A549 (cell line): ENCODE measurements at regions not wholly inside any gene's neighbourhood (a gene's known extent, or its start where the extent isn't known, plus 50 kb on each side); places are given as distances from the start of the nearest gene placed in this dataset.

ENCODE experiments used
- ATAC-seq, 2 experiments: fragments of 200-7000 bp in 1 of 2; fragments of >200 bp in 1 of 2; cut with Nextera tagmentation in 1 of 2; cut with Tn5 transposase in 1 of 2; 3 replicates each; pipeline versions ENCODE4 v1.8.0 to v1.9.1; 2018 to 2020; ENCODE audit warnings: mild to moderate bottlenecking in 1 of 2, moderate library complexity in 1 of 2
- CTCF ChIA-PET: fragments of 300-600 bp; sonication (Branson Sonifier 250); formaldehyde crosslinking; extraction: SDS; loops from one replicate; lab custom pipeline; 2021; ENCODE audit warnings: antibody characterized with exemption, inconsistent platforms; lab: Yijun Ruan, JAX
- POLR2A ChIA-PET: fragments of 350-600 bp; formaldehyde crosslinking; extraction: SDS; loops from one replicate; lab custom pipeline; 2021; ENCODE audit warnings: antibody characterized with exemption, inconsistent platforms; lab: Yijun Ruan, JAX
- DNase-seq, 2 experiments: peaks; one replicate each; pipeline versions ENCODE4 v3.0.0 to v3.0.0-alpha.2; 2011 to 2016; ENCODE audit warnings: low read depth in 1 of 2, low spot score in 1 of 2
- FAIRE-seq: peaks from 2 replicates; lab custom pipeline; 2011; peaks lifted over from hg19 to GRCh38; lab: Jason Lieb, UNC
- H3K27ac ChIP-seq, 2 experiments: fragments of >200 bp; sonication (Bioruptor Twin); formaldehyde crosslinking; 3 replicates each; pipeline ENCODE4 v1.5.1; 2016 to 2017
- H3K4me1 ChIP-seq: fragments of >200 bp; sonication (Bioruptor Twin); formaldehyde crosslinking; 3 replicates; pipeline ENCODE4 v1.6.1; 2016
- H3K4me2 ChIP-seq: fragments of >200 bp; sonication (Bioruptor Twin); formaldehyde crosslinking; 3 replicates; pipeline ENCODE4 v1.6.1; 2016
- H3K4me3 ChIP-seq: fragments of >200 bp; sonication (Bioruptor Twin); formaldehyde crosslinking; 3 replicates; pipeline ENCODE4 v1.5.1; 2016
- H3K9me3 ChIP-seq: fragments of >200 bp; sonication (Bioruptor Twin); formaldehyde crosslinking; 3 replicates; pipeline ENCODE4 v1.6.1; 2016
- BHLHE40 ChIP-seq: IDR thresholded peaks from 2 replicates; pipeline ENCODE4 v1.6.1; 2012; ENCODE audit warnings: low read depth, low read length, inconsistent platforms
- CBX2 ChIP-seq: fragments of 200-600 bp; sonication (generic); IDR thresholded peaks from 2 replicates; pipeline ENCODE4 v1.6.1; 2016; ENCODE audit warnings: low read depth, mild to moderate bottlenecking, borderline replicate concordance
- CBX8 ChIP-seq: fragments of 200-600 bp; sonication (generic); IDR thresholded peaks from 2 replicates; pipeline ENCODE4 v1.6.1; 2016
- CHD2 ChIP-seq: fragments of 150-350 bp; IDR thresholded peaks from 2 replicates; pipeline ENCODE4 v1.6.1; 2014; ENCODE audit warnings: low read length; ENCODE audit not compliant: partially characterized antibody
- CHD4 ChIP-seq: fragments of 200-600 bp; sonication (generic); IDR thresholded peaks from 2 replicates; pipeline ENCODE4 v1.6.1; 2016; ENCODE audit warnings: antibody characterized with exemption, mild to moderate bottlenecking, borderline replicate concordance
- CTCF ChIP-seq: fragments of >200 bp; sonication (Bioruptor Twin); formaldehyde crosslinking; IDR thresholded peaks from 3 replicates; pipeline ENCODE4 v1.5.1; 2016
- EP300 ChIP-seq, 2 experiments: fragments of >200 bp; sonication (Bioruptor Twin); formaldehyde crosslinking; IDR thresholded peaks; 2 replicates in 1 of 2; 3 replicates in 1 of 2; pipeline ENCODE4 v1.6.1; 2016 to 2017
- ESRRA ChIP-seq: fragments of 150-350 bp; IDR thresholded peaks from 2 replicates; pipeline ENCODE4 v1.6.1; 2014; ENCODE audit warnings: mild to moderate bottlenecking, low read length, borderline replicate concordance
- FOSL2 ChIP-seq, 2 experiments: fragments of 450-650 bp in 1 of 2; fragments of >200 bp in 1 of 2; sonication (Bioruptor Twin) in 1 of 2; formaldehyde crosslinking; IDR thresholded peaks; 2 replicates each; pipeline versions ENCODE4 v1.5.0 to v1.6.1; 2016 to 2020; ENCODE audit warnings: mild to moderate bottlenecking in 1 of 2, moderate library complexity in 1 of 2
- GATA3 ChIP-seq: IDR thresholded peaks from 2 replicates; pipeline ENCODE4 v1.6.1; 2012; ENCODE audit warnings: borderline replicate concordance
- HDAC2 ChIP-seq: fragments of 200-600 bp; sonication (generic); IDR thresholded peaks from 2 replicates; pipeline ENCODE4 v1.6.1; 2016
- HES2 ChIP-seq: fragments of >200 bp; sonication (Bioruptor Twin); formaldehyde crosslinking; IDR thresholded peaks from 2 replicates; pipeline ENCODE4 v1.6.1; 2016
- HOXB5 ChIP-seq: fragments of 250-450 bp; sonication (Bioruptor Pico); IDR thresholded peaks from 2 replicates; pipeline ENCODE4 v1.5.0; 2020; ENCODE audit warnings: mild to moderate bottlenecking, moderate library complexity
- JUN ChIP-seq, 2 experiments: fragments of >200 bp; sonication (Bioruptor Twin); formaldehyde crosslinking; IDR thresholded peaks; 2 replicates in 1 of 2; 3 replicates in 1 of 2; pipeline ENCODE4 v1.6.1; 2016 to 2017
- KDM1A ChIP-seq: fragments of 200-600 bp; sonication (generic); IDR thresholded peaks from 2 replicates; pipeline ENCODE4 v1.6.1; 2016; ENCODE audit warnings: low read depth, mild to moderate bottlenecking
- KDM5A ChIP-seq: fragments of 200-600 bp; sonication (generic); IDR thresholded peaks from 2 replicates; pipeline ENCODE4 v1.6.1; 2016; ENCODE audit warnings: antibody characterized with exemption, mild to moderate bottlenecking
- MAFK ChIP-seq: fragments of 450-650 bp; IDR thresholded peaks from 2 replicates; pipeline ENCODE4 v1.6.1; 2014; ENCODE audit not compliant: partially characterized antibody
- MAZ ChIP-seq: fragments of 150-350 bp; IDR thresholded peaks from 2 replicates; pipeline ENCODE4 v1.6.1; 2014; ENCODE audit warnings: antibody characterized with exemption, low read depth, low read length, borderline replicate concordance
- NFE2L2 ChIP-seq: fragments of 150-350 bp; conservative IDR thresholded peaks from 2 replicates; pipeline ENCODE4 v1.6.1; 2014; ENCODE audit warnings: low read length
- NR3C1 ChIP-seq: fragments of >200 bp; sonication (Bioruptor Twin); formaldehyde crosslinking; IDR thresholded peaks from 3 replicates; pipeline ENCODE4 v1.6.1; 2017
- PHF8 ChIP-seq: fragments of 200-600 bp; sonication (generic); IDR thresholded peaks from 2 replicates; pipeline ENCODE4 v1.6.1; 2016; ENCODE audit warnings: low read depth, mild to moderate bottlenecking, antibody characterized with exemption, moderate library complexity, borderline replicate concordance
- POLR2AphosphoS2 ChIP-seq: conservative IDR thresholded peaks from 2 replicates; pipeline ENCODE4 v1.6.1; 2012; ENCODE audit warnings: low read length, improper control_type of control experiment, inconsistent platforms
- RAD21 ChIP-seq, 2 experiments: fragments of >200 bp in 1 of 2; sonication (Bioruptor Twin) in 1 of 2; formaldehyde crosslinking in 1 of 2; IDR thresholded peaks in 1 of 2; conservative IDR thresholded peaks in 1 of 2; 2 replicates in 1 of 2; 3 replicates in 1 of 2; pipeline ENCODE4 v1.6.1; 2012 to 2018; ENCODE audit warnings: inconsistent platforms in 1 of 2
- REST ChIP-seq: fragments of 200-600 bp; sonication (generic); IDR thresholded peaks from 2 replicates; pipeline ENCODE4 v1.6.1; 2016; ENCODE audit warnings: antibody characterized with exemption, mild to moderate bottlenecking, moderate library complexity
- RFX5 ChIP-seq: fragments of 450-650 bp; IDR thresholded peaks from 2 replicates; pipeline ENCODE4 v1.7.1; 2014; ENCODE audit warnings: antibody characterized with exemption, mild to moderate bottlenecking, moderate library complexity
- RNF2 ChIP-seq: fragments of 200-600 bp; sonication (generic); IDR thresholded peaks from 2 replicates; pipeline ENCODE4 v1.6.1; 2016; ENCODE audit warnings: low read depth, mild to moderate bottlenecking, antibody characterized with exemption, moderate library complexity, borderline replicate concordance
- SREBF2 ChIP-seq: fragments of 450-650 bp; IDR thresholded peaks from 2 replicates; pipeline ENCODE4 v1.6.1; 2014; ENCODE audit warnings: mild to moderate bottlenecking, moderate library complexity
- TP53 ChIP-seq: fragments of 250-450 bp; sonication (Bioruptor Pico); IDR thresholded peaks from 2 replicates; pipeline ENCODE4 v1.5.0; 2021; ENCODE audit warnings: mild to moderate bottlenecking, moderate library complexity
- ZSCAN20 ChIP-seq: fragments of 250-450 bp; sonication (Bioruptor Pico); IDR thresholded peaks from 2 replicates; pipeline ENCODE4 v1.8.0; 2022; ENCODE audit warnings: mild to moderate bottlenecking, moderate library complexity
- WGBS: methylation state at CpG from one replicate; pipeline ENCODE4 v1.1.6; 2017; ENCODE audit errors: missing lambda C conversion rate; 5-methylcytosine and 5-hydroxymethylcytosine counted together

- no peak overlapping the region for H3K4me3 ChIP-seq
- no peaks in the 10 kb centered on the region for H3K9me3 ChIP-seq
- POLR2A ChIA-PET = no interaction called here
- no peak overlapping the region for H3K4me2 ChIP-seq
- no peak for DNase-seq
- ATAC-seq = no peak
- CTCF ChIA-PET = no interaction called here
- no peak overlapping the region for H3K27ac ChIP-seq
- no peak for FAIRE-seq
- WGBS = 38% methylated on average over 4 of the region's 4 CpGs
- H3K4me1 ChIP-seq = no peaks in the 10 kb centered on the region
- TF ChIP-seq FOSL2 (IDR thresholded peaks at IDR 0.05) (no peak), FOSL2 (CRISPR knock-in tag; IDR thresholded peaks at IDR 0.05) (no peak), MAZ (no peak), MAFK (no peak), CBX8 (no peak), KDM5A (no peak), PHF8 (no peak)
Measured at GRCh38 chr11:104784684-104785460, 113.4 kb downstream of the CASP12 start.

- ATAC-seq (no peak), FAIRE-seq (no peak), DNase-seq (no peak)
- Histone ChIP-seq H3K9me3 (no peaks in the 10 kb centered on the region), H3K4me3 (no peak overlapping the region), H3K4me1 (no peaks in the 10 kb centered on the region), H3K4me2 (no peak overlapping the region), H3K27ac (no peak overlapping the region)
- ChIA-PET POLR2A (no interaction called here), CTCF (no interaction called here)
- 38% methylated on average over 2 of the region's 2 CpGs for WGBS
- TF ChIP-seq KDM1A = no peak
- TF ChIP-seq JUN (IDR thresholded peaks at IDR 0.05) = no peak
- no peak for TF ChIP-seq MAFK
- no peak for TF ChIP-seq REST
- TF ChIP-seq TP53 (CRISPR knock-in tag) = no peak
- no peak for TF ChIP-seq MAZ
- TF ChIP-seq CHD2 = no peak
- TF ChIP-seq CHD4 = no peak
- TF ChIP-seq HDAC2 = no peak
- no peak for TF ChIP-seq RFX5
- no peak for TF ChIP-seq EP300 (IDR thresholded peaks at IDR 0.05)
- no peak for TF ChIP-seq ESRRA
- TF ChIP-seq NFE2L2 = no peak
- TF ChIP-seq KDM5A = no peak
- TF ChIP-seq HOXB5 = no peak
Measured at GRCh38 chr11:104783241-104783640, 115.0 kb downstream of the CASP12 start.

GRCh38 chr11:104782377-104782754 is 115.9 kb downstream of the CASP12 start:
- ATAC-seq (no peak), FAIRE-seq (no peak), DNase-seq (no peak)
- Histone ChIP-seq H3K9me3 (no peaks in the 10 kb centered on the region), H3K4me2 (no peak overlapping the region), H3K4me3 (no peak overlapping the region), H3K27ac (no peak overlapping the region), H3K4me1 (no peaks in the 10 kb centered on the region)
- TF ChIP-seq HES2 (no peak), SREBF2 (no peak), CBX8 (no peak), RNF2 (no peak), CTCF (no peak), RAD21 (conservative IDR thresholded peaks at IDR 0.05 in 1 of 2, IDR thresholded peaks at IDR 0.05 in 1 of 2) (no peak), NR3C1 (no peak), POLR2AphosphoS2 (no peak), CBX2 (no peak), ZSCAN20 (CRISPR knock-in tag) (no peak), GATA3 (no peak), ESRRA (no peak), BHLHE40 (no peak)
- POLR2A ChIA-PET = no interaction called here
- 56% methylated on average over 1 of the region's 1 CpG for WGBS
- CTCF ChIA-PET = no interaction called here
